GM12872 (cell line): ENCODE measurements at regions not wholly inside any gene's neighbourhood (a gene's known extent, or its start where the extent isn't known, plus 50 kb on each side); places are given as distances from the start of the nearest gene placed in this dataset.

Experiments used
- TF ChIP-seq, protein P1 (sequence below): IDR thresholded peaks from 3 replicates; pipeline ENCODE4 v1.5.1; 2011; ENCODE audit warnings: low read depth, mild to moderate bottlenecking, low read length, moderate library complexity; ENCODE audit not compliant: insufficient read depth

DNA sequence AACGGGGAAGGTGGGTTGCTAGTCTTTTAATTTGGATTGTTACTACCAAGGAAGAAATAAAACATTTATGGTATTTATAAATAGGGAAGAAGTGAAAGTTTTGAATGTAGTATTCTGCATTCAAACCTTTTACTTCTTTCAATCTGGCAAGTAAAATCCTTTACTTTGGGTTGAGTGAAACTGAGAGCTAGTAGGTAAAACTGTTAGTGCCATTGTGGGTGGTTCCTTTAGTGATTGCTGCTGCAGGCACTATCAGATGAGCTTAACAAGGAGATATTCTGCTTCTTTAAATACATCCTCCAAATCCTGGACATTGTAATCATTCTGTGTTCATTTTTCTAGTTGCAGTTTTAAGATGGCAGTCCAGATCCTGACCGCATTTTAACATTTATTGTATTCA is 650.9 kb upstream of the PCDH10 start:
- TF ChIP-seq, protein P1, sequence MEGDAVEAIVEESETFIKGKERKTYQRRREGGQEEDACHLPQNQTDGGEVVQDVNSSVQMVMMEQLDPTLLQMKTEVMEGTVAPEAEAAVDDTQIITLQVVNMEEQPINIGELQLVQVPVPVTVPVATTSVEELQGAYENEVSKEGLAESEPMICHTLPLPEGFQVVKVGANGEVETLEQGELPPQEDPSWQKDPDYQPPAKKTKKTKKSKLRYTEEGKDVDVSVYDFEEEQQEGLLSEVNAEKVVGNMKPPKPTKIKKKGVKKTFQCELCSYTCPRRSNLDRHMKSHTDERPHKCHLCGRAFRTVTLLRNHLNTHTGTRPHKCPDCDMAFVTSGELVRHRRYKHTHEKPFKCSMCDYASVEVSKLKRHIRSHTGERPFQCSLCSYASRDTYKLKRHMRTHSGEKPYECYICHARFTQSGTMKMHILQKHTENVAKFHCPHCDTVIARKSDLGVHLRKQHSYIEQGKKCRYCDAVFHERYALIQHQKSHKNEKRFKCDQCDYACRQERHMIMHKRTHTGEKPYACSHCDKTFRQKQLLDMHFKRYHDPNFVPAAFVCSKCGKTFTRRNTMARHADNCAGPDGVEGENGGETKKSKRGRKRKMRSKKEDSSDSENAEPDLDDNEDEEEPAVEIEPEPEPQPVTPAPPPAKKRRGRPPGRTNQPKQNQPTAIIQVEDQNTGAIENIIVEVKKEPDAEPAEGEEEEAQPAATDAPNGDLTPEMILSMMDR: no peak

GRCh38 chr4:132502096-132502552 is 647.0 kb upstream of the PCDH10 start:
- TF ChIP-seq, protein P1: no peak

DNA sequence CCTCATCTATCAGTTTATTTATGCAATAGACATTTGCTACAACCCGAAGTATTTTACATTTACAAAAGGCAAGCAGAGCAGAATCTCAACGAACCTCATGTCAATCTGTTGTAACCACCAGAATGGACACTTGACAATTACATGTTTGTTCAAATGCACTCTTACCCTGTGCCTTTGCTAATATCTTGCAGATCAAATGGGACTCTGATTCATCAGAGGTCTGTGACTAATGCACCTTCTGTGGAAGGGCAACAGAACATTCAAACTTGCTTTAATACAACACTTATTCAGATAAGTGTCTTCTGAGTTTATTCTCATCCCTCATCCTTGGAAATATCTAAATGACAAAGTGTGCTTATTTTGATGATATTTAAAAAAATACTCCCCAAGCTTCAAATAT is 644.7 kb upstream of the PCDH10 start:
- TF ChIP-seq, protein P1: no peak

- TF ChIP-seq, protein P1: no peak
Observed at GRCh38 chr4:132506568-132506967, 642.5 kb upstream of the PCDH10 start.

DNA sequence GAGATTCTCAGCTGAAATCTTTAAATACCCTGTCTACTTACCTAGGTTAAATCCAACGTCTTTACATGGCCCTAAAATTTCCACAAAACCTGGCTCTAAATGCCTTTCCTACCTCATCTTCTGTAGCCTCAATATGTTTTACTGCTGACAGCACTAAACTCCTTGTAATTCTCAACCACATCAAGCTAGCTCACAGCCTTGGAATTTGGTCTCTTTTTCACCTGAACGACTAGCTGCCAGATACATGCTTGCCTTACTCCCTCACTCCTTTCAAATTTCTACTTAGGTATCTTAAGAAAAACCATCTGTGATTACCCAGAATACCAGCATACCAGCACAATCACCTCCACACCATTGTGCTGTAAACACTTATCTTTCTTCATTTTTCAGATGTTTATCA is 635.6 kb upstream of the PCDH10 start:
- TF ChIP-seq, protein P1: no peak

- TF ChIP-seq, protein P1: no peak
Observed at GRCh38 chr4:132526652-132527051, 622.4 kb upstream of the PCDH10 start.

DNA sequence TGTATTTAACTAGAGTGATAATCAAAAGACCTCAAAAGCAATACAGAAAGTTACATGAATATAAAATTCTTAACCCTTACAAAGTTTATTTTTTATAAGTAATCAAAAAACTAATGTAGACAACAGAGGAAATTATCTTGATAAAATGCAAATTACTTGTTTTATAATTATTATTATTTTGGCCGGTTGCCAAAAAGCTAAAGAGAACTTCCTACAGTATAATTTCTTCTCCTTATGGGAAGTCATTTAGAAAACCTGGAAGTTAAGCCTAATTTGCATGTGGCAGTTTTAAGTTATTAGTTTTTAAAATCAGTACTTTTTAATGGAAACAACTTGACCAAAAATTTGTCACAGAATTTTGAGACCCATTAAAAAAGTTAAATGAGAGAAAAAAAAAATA is 621.3 kb upstream of the PCDH10 start:
- TF ChIP-seq, protein P1: no peak

GRCh38 chr4:132530861-132531260 is 618.2 kb upstream of the PCDH10 start:
- TF ChIP-seq, protein P1: no peak
